DMS53 (cell line): ENCODE measurements at regions not wholly inside any gene's neighbourhood (a gene's known extent, or its start where the extent isn't known, plus 50 kb on each side); places are given as distances from the start of the nearest gene placed in this dataset.
A peak's percentile ranks its signal among the peaks of the same experiment; 100 is the strongest.

Experiments used
- DNase-seq: peaks from one replicate; lab custom pipeline; 2025; lab: John Stamatoyannopoulos, UW

GRCh38 chr2:19139386-19139785 lies 219.0 kb downstream of the OSR1 start:
- no peak for DNase-seq

DNA sequence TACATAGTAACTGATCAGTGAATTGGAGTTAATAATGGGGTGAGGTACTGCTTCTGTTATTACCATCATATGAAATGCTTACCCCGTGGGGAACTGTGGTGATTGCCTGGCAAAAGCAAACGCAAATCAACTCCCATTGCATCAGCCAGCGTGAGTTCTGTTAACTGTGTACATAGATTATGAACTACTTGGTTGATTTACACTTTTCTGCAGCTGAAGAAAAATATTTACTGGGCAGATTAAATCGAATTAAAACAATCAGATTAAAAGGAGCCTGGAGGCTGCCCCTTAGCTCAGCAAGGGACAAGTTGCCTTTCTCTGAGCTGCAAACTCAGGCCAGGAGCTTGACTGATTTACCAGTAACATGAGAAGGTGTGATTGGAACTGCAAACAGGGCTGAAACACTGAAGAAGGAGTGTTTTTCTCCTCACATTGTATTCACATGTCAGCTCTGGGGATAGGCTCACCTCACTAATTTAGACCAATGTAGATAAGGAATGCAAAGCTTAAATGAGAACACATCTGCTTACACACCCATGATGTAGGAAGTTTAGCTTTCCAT lies 220.1 kb downstream of the OSR1 start:
- peak; percentile 6 for DNase-seq

GRCh38 chr2:19137433-19137832 lies 221.0 kb downstream of the OSR1 start:
- no peak for DNase-seq

- DNase-seq, result no peak
These were observed 225.5 kb downstream of the OSR1 start for GRCh38 chr2:19132967-19133366.

DNA sequence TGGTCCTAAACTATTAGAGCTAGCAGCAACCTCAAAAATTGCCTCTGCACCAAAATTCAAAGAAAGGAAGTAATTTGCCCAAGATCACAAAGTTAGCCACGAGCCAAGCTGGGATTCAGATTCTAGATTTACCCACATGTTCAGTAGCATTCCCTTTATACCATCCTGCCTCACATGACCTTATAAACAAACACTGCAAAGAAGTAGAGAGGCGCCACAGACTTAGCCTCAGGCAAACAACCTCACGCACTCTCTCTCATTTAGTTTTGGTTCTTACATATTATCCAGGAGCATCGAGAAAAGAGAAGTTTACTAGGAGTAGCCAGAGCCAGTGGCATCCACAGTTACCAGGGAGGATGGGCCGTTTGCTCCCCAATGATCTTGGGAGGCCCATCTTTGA lies 226.6 kb downstream of the OSR1 start:
- no peak for DNase-seq

DNA sequence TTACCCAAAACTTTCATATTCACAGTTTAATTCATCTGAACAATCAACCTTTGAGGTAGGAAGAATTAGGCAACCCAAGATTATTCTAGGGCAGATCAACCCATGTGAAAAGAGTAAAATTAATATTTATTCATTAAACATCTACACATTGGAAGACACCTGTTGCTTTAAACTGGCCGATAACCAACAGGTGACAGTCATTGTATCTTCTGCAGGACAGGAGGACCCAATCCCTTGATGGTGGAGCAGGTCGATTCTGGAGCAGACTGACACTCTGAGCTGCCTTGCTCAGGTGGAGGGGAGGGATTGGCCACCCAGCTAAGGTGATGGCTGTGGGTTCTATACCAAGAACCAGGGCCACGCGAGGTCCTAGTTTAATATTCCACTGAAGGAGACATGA lies 230.3 kb downstream of the OSR1 start:
- DNase-seq, result no peak

DNA sequence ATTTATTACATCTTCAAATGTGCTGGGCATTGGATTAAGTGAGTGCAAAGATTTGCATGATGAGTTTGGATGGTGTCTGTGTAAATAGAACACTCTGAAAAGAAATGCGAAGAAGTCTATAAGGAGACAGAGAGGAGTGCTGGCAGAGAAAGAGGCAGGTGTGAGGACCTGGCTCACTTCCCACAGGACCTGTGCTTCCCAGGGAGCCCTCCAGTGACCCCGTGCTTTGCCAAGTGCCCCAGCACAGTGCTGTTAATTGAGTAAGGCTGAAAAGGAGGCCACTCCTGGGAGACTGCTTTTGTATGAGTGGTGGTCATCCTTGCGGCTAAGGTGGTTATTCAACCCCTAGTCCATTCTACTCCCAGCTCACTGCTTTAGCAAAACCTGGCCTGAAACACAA lies 230.8 kb downstream of the OSR1 start:
- DNase-seq, result no peak

- no peak for DNase-seq
These were observed 232.3 kb downstream of the OSR1 start for GRCh38 chr2:19125901-19126680.

DNA sequence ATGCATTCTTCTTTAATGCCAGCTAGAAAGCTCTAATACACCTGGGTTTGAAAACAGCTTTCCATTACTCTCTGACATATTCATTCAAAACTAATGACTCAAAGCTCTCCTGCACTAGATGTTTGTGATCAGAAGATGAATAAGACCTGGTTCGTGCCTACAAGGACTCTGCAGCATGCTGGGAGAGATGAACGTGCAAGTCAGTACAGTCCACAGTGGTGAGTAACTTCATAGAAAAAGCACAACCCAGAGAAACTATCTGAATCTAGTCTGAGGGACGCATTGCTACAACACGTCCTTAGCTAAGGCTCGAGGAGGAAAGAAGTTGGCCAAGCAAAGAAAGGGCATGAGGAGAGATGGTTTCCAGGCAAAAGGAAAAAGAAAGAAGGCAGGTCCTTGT lies 234.3 kb downstream of the OSR1 start:
- no peak for DNase-seq

GRCh38 chr2:19123556-19123955 lies 234.9 kb downstream of the OSR1 start:
- no peak for DNase-seq

DNA sequence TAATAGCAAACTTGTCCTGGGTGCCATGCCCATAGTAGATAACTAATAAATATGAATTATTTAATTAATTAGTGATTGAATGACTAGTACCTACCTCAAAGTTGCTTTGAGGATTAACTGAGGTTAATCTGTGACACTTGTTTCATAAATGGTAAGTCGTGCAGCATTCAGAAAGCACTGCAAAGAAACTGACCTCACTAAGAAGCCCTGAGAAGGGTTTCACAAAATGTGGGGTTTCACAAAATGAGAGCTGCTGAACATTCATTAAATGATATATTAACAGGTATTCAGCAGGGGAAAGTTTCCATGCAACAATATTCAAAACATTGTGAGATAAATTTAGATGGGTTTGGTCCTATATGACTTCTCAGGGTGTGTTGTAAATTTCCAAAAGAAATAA lies 236.2 kb downstream of the OSR1 start:
- DNase-seq, result no peak

DNA sequence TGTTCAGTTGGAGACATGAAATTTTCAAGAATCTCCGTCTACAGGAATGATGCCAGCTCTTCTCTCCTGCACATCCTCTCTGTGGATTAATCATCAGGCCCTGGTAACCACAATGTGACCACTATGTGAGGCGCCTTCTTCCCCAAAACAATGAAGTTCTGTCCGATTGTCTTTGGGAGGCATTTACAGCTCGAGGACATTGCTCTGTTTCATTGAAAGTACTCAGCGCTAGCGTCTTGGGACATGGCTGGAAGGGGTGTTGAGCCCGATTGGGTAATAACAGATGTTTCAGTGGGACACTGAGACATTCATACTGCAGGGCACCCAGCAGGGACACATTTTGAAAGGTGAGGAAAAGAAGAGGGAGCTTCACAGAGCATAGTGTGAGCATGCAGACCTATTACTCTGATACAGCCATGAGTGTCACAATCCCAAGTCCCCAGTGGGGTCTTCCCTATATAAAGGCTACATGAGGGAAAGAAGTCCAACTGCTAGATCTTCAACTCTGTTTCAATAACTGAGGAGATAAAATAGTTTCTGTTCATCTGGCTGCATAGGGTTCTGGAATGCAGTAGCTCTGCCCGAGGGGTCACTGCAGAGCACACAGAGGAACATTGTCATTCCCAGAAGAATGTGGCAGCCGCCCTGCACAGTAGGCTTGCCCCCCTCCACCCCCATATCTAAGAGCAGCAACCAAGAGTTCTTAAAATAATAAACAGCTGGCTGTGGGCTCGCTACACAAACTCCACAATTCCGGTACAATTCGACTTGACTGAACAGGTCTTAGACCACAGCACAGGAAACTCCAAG lies 237.3 kb downstream of the OSR1 start:
- DNase-seq, result no peak

DNA sequence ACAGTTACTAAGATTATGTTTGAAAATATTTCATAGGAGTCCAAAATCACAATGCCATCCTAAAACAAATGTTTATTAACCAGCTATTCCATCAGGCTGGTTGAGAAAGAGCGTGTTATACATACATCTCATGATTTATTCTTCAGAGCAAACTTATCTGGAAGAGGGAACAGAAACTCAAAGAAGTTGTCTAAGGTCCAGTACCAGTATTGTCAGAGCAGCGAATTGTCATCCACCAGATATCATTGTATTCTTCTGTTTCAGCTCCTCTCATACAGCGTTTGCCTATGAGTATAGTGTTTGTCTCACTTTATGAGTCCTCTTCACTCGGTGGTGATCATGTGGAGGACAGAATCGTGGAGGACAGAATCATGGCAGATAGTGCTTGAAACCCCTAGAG lies 238.2 kb downstream of the OSR1 start:
- no peak for DNase-seq

DNA sequence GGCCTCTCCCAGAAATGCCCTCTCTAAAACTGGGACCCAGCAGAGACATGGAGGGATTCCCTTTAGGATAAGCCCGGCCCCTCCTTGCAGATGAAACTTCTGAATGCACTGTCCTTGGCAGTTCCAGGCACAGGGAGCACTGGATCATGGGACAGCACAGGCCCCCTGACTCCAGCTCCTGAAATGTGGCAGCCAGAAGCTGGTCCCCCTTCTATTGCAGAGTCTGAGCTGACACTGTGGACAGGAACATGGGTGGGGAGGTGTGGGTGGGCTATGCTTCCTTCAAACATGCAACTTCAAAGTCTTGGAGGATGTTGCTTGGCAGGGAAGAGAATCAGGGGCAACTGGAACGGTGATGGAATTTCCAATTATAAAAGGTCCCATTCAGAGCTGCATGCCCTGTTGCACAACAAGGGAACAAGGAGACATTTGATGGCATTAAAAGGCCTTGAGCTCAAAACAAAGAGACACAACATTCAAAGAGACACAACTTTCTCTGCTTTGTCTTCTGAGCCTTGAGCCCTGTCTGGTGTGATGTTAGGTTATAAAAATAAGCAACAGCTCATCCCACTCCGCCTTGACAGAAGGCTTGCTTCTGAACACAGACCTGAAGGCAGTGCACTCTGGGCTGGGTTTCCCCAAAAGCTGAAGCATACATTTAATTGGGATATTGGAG lies 239.0 kb downstream of the OSR1 start:
- no peak for DNase-seq

DNA sequence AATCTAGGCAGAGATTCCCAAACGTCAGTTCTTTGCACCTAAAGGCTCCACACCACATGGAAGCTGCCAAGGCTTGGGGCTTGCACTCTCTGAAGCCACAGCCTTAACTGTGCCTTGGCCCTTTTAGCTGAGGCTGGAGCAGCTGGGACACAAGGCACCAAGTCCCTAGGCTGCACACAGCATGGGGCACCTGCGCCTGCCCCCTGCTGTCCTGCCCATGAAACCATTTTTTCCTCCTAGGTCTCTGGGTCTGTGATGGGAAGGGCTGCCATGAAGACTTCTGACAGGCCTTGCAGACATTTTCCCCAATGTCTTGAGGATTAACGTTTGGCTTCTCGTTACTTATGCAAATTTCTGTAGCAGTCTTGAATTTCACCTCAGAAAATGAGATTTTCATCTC lies 241.5 kb downstream of the OSR1 start:
- no peak for DNase-seq

GRCh38 chr2:19114754-19115231 lies 243.6 kb downstream of the OSR1 start:
- DNase-seq, result no peak

DNA sequence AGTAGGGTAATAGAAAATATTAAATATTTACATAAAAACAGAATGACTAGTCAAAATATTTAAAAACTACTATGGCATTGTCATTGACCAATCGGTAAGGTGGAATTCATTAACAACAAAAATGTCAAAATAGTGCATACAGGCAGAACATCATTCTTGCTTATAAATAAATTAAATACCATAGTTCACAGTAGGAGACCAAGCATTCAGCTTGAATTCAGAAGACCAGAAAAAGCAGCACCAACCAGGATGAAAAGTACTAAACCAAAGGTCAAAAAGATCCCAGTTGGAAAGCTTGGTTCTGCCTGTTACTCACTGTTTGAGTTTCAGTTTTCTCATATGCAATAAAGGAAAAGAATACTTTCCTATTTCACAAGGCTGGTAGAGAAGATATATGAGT lies 244.3 kb downstream of the OSR1 start:
- no peak for DNase-seq

DNA sequence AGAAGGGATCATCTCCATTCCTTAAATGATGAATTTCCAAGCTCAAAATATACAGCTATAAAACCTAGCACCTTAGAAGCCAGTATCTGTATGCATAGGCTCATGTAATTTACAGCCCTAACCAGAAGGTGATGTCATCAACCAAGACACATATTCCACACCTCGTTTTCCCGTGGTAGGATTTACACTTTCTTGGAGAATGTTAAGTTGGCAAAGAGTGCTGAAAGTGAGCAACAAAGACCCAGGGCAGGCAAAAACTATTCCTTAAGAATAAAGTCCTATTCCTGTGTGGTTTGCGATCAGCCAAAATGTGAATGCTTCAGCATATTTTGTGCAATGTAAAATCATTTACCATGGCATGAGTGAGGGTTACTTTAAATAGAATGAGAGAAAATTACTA lies 247.1 kb downstream of the OSR1 start:
- DNase-seq, result no peak

DNA sequence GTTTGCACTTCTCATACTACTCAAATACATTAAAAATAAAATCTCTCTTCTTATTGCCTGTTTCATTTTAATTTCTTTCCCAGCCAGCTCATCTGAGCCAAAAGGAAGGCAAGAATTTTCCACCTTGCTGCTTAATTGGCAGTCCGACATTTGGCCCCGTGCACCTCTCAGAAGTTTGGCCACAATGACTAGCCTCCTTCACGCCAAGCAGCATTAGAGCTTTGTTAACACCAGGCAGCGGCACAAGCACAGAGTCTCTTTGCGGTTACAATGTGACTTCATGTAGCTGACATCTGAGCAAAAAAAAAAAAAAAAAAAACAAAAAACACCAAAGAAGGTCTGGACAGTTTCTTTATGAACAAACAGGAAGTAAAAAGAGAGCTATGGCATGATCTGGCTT lies 248.9 kb downstream of the OSR1 start:
- no peak for DNase-seq

DNA sequence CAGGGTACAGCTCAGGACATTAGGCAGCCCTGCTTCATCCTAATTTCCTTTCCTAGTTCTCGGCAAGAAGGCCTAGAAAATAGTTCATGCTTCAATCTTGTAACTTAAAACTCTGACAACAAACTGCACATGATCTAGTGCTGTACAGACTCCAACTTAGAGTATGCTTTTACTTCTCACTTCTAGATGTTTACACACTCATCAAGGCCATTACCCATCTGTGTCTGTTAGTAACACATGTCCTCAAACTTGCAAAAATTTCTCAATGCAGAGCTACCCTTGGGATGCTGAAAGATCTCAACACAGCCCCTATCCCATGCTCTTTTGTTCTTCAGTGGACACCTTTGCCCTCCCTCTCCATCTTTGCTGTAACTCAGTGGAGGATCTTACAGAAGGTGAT lies 252.0 kb downstream of the OSR1 start:
- DNase-seq, result no peak

- DNase-seq, result peak; percentile 67
These were observed 253.9 kb downstream of the OSR1 start for GRCh38 chr2:19104503-19104902.

- no peak for DNase-seq
These were observed 255.6 kb downstream of the OSR1 start for GRCh38 chr2:19102696-19103423.
